ENCODE measurements at regions not wholly inside any gene's neighbourhood (a gene's known extent, or its start where the extent isn't known, plus 50 kb on each side); places are given as distances from the start of the nearest gene placed in this dataset.
A peak's percentile ranks its signal among the peaks of the same experiment; 100 is the strongest.
"Not testable (repeated sequence)": the region's sequence is repeated elsewhere in the genome, so short reads cannot be mapped to it uniquely, and the experiment has no call there.

DNA sequence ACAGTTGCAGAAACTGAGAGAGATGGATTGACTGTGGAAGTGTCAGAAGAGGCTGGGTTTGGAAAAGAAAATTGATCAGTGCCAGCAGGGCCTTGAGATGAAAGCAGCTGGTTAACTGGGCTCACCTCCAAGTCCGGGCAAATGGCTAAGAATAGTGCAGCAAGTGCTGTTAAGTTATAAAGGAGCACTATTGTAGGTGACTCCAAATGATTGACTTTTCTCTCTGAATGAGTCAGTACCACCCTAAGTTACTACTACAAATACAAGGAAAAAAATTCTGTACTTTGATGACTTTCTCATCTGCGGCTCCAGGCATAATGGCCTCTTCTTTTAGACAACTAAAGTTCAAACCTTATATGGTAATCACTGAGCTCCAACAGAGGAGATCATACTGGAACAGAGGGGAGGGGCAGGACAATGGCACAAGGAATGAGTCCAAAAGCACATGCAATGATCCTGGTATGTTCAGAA lies 733.4 kb upstream of the INTU start:
- DNase-seq, result no peak

DNA sequence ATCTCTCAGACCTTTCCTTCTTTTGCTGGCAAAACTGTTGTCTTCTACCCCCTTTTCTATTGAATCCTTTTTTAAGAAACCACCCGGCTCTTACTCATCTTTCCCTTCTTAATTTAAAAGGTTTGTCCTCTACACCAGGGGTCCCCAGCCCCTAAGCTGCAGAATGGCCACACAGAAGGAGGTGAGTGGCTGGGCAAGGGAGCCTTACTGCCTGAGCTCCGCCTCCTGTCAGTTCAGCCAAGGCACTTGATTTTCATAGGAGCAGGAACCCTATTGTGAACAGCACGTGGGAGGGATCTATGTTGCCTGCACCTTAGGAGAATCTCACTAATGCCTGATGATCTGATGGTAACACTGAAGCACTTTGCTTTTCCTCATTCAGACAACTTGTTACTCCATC lies 726.3 kb upstream of the INTU start:
- DNase-seq, result no peak

DNA sequence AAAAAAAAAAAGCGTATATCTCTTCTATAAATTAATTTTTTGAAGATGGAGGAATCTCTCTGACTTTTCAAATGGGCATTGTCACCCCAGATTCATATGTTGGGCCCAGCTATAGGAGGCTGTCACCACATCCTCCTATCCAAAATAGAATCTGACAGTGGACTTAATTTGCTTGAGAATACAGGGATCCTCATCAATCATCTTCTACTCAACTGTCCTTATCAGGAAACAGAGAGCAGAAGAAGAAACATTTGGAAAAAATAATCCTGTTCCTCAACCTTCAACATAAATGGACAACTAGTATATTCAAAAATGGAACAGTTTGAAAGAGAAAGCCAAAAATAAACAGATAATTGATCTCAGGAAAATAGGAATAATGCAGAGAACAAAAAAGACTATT lies 725.4 kb upstream of the INTU start:
- no peak for DNase-seq

DNA sequence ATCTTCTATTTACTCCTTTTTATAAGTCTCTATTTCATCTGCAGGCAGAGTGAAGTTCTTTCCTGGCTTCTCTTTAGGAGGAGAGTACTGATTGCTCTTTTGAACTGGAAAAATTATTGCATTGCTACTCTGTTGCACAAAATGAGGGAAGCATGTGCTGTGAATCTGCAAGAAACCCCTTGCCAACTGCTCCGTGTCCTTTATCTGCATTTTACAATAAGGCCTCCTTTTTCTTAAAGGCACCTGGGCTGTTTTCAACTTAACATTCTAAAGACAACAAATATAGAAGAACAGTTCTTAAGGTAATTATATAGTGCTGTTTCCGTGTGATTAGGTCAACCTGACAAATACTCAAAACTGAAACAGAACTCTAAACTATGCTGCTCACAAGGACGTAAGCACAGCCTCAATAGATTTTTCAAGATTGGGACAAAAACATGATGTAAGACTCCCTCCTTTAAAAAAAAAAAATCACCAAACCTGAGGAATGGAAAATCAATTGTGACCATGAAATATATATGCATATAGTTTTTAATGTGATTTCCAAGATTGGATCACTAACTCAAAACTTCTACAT lies 716.6 kb upstream of the INTU start:
- DNase-seq, result no peak

DNA sequence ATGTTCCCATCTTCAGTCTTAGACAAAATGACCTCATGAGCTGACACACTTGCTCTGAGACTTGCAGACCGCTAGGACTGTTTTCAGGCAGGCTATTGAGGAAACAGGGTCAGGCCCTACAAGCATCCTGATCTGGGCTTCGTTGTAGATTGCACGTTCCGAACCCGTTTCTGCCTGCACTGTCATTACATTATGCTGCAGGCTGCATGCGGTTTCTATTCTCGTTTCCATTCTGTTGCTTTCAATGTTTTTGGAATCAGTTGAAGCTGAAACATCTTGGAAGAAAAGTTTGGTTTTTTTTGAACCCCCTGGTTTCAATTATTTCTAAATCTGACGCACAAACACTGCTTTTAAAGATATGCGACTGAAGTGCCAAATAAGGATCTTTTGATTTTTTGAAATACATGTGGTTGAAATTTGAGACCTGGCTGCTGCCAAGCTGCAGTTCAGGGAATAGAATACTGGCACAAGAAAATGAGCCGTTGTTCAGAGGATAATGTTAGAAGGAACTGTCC lies 716.1 kb upstream of the INTU start:
- no peak for DNase-seq

DNA sequence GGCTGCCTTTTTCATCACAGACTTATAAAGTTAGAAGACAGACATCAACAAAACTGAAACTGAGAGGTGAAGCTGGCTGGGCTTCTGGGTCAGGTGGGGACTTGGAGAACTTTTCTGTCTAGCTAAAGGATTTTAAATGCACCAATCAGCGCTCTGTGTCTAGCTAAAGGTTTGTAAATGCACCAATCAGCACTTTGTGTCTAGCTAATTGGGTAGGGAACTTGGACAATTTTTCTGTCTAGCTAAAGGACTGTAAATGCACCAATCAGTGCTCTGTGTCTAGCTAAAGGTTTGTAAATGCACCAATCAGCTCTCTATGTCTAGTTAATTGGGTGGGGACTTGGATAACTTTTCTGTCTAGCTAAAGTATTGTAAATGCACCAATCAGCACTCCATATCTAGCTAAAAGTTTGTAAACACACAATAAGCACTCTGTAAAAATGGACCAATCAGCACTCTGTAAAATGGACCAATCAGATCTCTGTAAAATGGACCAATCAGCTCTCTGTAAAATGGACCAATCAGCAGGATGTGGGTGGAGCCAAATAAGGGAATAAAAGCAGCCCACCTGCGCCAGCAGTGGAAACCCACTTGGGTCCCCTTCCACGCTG lies 710.3 kb upstream of the INTU start:
- DNase-seq, result not testable (repeated sequence)

DNA sequence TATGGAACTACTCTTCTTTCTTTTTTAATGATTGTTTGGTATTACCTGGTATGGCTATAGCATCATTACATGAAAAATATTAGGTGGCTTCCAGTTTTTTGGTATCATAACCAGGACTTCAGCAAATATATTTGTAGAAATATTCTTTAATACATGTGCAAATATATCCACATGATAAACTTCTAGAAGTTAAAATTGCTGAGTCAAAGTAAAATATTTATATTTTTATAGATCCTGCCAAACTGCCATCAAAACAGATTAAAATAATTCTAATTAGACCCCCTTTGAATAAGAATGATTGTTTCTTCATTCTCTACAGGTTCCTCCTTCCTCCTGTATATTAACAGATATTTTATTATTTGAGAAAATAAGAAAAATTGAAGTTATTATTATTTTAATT lies 708.5 kb upstream of the INTU start:
- DNase-seq, result no peak

DNA sequence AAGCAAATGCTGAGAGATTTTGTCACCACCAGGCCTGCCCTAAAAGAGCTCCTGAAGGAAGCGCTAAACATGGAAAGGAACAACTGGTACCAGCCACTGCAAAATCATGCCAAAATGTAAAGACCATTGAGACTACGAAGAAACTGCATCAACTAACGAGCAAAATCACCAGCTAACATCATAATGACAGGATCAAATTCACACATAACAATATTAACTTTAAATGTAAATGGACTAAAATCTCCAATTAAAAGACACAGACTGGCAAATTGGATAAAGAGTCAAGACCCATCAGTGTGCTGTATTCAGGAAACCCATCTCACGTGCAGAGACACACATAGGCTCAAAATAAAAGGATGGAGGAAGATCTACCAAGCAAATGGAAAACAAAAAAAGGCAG lies 702.7 kb upstream of the INTU start:
- DNase-seq, result not testable (repeated sequence)

DNA sequence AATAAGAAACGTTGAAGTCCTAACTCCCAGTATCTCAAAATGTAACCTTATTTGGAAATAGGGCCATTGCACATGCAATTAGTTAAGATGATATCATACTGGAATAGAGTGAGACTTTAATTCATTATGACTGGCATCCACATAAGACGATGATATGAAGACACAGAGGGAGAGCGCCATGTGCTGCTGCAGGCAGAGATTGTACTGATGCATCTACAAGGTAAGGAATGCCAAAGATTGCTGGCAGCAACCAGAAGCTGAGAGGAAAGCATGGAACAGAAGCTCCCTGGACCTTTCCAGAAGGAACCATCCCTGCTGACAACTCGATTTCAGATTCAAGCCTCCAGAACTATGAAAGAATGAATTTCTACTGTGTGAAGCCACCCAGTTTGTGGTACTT lies 697.0 kb upstream of the INTU start:
- no peak for DNase-seq

DNA sequence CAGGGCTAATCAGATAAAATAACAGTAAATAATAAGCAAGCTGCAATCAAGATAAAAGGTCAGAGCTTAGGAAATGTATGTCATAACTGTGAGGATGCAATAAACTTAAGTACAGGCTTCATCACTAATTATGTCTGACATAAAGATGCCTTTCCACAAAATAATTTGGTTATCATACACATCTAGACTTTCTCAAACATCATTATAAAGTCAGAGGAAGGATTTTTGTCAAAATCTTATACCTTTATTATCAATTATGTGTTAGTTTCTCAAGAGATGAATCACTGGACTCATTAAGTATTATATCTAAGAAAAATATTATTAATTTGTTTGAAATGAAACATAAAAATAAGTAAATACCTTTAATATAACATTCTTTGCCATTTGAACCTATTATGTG lies 695.4 kb upstream of the INTU start:
- DNase-seq, result no peak

DNA sequence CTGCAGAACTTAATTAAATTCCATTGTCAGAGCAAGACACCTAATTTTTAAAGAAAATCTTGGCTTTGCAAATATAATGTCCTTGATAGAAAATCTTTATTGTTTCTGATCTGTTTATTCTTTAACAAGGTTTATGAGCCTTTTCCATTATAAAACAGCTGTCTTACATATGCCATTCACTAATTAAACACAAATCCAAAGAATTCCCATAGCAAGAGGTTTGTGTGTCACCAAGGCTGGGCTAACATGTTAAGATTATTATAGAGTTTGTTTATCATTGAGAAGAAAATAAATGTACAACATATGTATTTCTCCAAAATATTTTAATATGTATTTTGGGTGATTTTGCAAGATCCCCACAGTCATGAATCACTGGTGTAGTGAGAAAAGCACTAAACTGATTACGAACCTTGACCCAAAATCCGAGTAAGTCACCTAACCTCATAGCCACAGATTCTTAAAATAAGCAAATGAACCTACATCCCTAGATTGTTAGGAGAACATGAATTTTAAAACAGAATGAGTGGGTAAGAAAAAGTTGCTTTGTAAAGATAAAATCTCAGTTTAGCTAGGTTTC lies 694.8 kb upstream of the INTU start:
- DNase-seq, result no peak

DNA sequence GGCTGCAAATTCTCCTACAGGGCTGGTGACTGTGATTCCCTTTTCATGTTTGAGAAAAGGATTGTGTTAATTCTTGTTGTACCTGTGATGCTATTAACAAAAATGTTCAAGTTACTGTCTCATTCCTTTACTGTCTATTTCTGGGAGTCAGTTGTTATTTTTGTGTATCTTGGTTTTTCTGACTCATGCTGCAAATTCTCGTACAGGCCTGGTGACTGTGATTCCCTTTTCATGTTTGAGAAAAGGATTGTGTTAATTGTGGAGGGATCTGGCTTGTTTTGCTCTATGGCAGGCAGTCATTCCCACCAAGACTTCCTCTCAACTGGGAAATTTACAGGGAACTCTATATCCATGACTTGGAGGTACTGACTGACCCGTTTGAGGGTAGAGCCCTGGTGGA lies 693.4 kb upstream of the INTU start:
- no peak for DNase-seq

DNA sequence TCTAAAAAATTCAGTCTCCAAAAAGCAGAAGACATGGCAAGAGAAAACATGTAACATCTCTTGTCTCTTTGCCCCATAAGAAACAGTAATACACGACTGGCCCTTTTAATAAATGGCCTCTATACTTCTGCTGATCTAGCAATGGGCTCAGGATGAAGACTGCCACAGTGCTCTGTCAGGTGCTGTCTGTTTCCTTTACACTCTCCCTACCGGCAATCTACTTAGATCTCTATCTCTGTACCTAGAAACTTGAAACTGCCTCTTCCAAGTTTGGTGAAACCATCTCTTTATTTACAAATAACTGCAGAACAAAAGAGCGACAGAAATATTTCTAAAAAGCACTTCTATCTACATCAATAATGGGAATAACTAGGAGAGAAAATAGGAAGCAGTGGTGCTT lies 685.2 kb upstream of the INTU start:
- no peak for DNase-seq

DNA sequence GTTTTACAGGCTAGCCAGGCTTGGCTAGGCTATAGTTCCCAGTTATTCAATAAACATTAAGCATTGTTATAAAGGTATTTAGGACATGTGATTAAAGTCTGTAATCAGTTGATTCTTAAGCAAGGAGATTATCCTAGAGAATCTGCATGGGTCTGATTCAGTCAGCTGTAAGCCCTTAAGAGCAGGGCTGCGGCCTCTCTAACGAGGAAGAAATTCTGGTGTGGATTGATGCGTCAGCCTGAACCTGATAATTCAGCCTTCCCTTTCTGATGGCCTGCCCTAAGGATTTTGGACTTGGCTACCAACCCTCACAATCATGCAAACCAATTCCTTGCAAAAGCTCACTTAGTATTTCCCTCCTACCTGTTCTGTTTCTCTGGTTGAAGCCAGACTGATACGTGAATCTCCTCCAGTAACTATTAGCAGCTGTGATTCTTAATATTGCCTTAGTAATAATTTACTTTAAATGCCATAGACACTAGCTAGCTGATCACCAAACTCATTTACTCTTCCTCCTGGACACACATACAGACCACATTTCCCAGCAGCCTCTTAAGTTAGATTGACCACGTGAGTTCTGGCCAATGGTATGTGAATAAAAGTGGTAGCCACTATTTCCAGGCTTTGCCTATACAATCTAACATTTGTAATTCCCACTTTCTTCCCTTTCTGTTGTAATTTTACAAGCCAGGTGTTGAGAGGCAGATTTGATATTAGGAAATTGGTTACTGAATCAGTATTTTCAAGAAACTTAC lies 678.0 kb upstream of the INTU start:
- DNase-seq, result no peak

DNA sequence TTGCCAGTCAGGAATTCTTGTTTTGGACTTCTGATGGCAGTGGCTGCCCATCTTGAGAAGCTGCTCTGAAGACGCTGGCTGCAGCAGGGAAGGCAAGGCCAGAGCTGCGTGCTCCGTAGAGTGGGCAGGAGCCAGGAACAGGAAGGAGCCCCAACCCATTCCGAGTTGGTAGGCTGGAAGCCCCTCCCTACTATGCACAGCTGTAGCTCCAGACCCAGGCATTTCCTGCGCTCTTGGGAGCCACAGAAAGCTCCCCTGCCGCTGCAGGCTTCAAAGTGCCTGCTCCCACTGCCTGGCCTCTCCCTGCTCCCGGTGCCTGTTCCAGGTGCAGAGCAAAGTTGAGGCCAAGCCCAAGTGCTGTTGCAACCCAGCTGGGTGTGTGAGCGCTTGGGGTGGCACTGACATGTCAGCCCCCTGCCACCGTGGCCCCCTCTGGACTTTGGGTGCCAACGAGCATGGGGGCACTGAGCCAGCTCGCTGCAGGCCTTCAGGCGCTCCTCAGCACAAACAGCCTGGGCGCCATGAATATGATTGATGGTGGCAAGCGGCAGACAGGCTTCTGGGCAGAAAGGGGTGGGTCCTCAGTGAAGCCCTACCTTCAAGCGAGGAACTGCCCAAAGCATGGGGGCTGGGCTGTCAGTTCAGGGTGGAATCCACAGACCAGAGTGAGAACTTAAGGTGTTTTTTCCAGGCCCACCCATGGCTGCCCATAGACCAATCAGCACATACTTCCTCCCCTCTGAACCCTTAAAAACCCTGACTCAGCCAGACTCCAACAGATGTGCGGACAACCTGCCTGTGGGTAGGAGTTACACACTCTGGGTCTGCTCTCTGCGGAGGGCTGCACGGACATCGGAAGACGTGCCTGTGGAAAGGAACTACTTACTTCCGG lies 677.2 kb upstream of the INTU start:
- DNase-seq, result peak; percentile 0

DNA sequence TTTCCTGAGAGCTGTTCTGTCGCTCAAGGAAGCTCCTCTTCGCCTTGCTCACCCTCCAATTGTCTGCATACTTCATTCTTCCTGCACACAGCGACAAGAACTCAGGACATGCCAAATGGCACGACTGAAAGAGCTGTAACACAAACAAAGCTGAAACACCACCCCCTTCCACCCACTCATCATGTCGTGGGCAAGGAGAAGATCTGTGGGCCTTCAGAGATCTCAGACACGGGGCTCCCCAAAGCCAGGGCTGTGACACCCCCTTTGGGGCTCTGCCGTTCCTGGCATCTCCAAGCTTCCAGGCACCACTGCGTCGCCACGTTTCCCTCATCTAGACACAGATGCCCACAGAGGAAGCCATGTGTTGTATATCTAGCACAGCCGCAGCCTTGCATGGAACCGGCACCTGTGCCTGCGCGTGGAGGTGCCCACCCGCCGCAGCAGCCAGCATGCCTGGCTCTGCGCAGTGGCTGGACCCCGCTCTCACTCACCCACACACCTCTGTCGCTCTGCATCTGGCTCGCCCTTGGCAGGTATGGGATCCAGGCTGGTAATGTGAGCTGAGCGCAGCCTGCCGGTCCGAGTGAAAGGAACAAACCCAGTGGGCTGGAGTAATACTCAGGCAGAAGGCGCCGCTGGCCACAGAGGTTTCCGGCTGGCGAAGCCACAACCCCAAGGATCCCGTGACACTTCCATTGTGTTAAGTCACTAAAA lies 676.4 kb upstream of the INTU start:
- DNase-seq, result peak; percentile 0

DNA sequence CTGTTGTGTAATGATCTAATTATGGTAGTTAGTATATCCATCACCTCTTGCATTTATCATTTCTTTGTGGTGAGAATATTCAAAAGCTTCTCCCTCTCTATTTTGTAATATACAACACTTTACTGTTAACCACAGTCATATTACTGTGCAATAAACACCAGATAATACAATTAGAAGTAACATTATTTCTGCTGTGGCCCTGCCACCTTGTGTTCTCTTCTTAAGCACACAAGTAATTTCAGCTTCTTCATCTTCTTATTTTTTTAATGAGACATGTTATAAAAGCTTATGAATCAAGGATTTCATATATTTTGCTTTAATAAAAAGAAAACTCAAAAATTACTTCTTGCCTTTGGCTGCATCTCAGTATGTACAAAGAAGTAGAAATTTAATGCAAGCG lies 675.2 kb upstream of the INTU start:
- DNase-seq, result no peak

DNA sequence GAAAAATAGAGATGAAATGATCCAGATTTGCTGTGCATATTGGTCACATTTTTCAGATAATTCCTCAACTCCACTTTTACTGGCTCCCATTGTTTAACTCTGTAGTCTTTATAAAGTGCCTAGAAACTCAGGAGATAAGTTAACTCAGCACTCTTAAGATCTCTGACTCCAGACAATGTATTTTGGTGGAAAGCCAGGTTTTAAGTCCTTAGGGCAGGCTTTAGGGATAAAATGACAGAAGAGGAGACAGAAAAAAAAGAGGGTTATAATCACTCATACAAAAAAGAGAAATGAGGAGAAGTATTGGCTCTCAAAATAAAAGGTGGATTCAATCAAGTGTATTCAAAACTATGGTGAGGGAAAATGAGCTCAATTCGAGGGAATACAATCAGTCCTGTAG lies 674.8 kb upstream of the INTU start:
- no peak for DNase-seq

DNA sequence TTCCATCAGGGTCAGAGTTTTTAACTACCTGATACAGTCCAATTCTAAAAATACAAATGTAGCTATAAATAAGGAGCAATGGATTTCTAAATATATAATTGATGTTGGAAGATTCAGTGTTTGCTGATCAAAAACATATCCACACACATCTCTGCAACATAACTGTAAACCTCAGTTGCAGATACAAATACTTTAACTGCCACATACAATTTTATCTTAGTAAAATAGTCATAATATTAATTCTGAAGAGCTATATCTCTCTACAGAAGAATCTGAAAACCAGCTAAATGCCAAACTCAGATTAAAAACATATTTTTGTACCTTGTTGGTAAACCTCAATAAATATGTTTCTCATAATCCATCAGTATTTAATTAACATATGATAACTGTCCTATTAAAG lies 674.3 kb upstream of the INTU start:
- DNase-seq, result no peak

DNA sequence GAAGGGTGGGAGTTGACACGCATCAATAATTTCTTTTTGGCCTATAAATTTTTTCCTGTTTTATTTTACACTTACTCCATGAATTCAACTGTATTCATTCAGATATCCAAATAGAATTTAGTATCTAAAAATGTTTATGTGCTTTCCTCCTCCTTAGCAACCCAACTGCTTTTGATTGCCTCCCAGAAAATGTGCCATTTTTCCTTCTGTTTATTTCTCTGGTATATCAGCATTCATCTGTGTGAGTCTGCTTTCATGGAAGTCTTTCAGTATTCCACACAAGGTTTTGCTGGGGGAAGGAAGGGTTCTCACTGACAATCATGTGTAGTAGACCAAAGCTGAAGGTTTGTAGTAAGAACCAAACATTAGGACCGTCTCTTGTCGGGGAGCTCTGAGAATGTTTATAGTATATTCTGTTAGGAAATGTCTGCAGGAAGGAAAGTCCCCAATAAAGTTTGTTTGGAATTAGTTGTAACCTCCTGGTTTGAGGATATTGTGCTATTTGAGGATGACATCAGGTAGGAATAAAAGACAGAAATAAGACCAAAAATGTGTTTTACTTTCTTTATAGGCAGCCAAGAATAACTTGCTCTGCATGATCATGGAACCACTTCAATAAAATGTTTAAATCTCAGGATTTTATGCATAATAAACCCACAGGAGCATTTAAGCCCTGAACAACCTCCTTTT lies 673.6 kb upstream of the INTU start:
- DNase-seq, result no peak

DNA sequence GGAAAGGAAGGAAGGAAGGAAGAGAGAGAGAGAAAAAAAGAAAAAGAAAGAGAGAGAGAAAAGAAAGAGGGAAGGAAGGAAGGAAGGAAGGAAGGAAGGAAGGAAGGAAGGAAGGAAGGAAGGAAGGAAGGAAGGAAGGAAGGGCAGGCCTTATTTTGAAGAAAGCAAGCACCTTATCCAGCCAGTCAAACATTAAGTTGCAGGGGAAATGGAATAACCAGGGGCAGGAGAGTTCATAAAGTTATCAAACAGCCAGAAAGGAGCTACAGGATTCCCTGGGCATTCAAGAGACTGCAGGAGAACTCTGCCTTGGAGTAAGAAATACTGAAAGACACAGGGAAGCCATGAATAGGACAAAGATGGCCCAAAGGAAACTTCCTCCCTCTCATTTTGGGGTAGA lies 672.0 kb upstream of the INTU start:
- DNase-seq, result no peak

DNA sequence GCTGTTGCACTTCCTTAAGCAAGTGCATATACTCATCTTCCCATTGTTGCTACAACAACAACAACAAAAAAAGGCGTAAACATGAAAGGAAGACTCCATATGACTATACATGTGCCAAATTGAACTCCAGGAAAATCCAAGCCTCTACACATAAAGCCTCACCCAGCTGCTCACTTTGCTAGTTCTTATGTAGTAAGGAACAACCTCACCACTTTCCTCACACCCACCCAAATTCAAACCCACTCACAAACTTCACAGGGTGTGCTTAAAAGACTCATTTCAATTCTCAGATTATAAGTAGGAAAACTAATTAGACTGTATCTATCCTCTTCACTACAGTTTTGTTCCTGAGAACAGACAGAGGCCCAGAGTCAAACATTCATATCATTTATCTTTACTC lies 671.1 kb upstream of the INTU start:
- no peak for DNase-seq

Data from NCI-H146 (cell line).